IPS-NIHi7 (cell line): ENCODE measurements at regions not wholly inside any gene's neighbourhood (a gene's known extent, or its start where the extent isn't known, plus 50 kb on each side); places are given as distances from the start of the nearest gene placed in this dataset.

Experiments
- DNase-seq: peaks from one replicate; pipeline ENCODE4 v3.0.0; 2012; ENCODE audit warnings: mixed read lengths; ENCODE audit errors: extremely low spot score

DNA sequence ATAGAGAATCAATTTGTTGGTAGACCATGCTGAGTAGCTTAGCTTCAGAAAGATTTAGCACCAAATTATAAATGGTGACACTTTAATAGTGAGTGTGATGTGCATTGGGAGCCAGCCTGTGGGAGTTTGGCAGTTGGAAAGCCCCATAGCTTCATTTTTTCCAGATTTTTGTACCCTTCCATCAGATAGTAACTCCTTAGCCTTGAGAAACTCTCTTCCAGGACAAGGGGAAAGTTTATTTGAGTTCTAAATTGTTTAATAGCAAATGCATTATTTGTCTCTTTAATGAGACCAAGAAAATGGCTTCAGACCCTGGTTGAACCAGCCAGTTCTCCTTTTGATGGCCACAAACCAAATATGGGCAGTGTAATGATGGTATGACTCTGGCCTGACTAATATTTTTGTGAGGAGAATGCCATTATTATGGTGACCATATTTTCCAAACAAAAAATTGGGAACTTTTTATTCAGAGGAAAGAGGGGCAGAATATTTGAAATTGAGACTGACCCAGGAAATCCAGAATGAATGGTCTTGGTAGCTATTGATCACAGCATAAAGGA is 49.8 kb downstream of the PLCE1 start:
- DNase-seq: no peak

DNA sequence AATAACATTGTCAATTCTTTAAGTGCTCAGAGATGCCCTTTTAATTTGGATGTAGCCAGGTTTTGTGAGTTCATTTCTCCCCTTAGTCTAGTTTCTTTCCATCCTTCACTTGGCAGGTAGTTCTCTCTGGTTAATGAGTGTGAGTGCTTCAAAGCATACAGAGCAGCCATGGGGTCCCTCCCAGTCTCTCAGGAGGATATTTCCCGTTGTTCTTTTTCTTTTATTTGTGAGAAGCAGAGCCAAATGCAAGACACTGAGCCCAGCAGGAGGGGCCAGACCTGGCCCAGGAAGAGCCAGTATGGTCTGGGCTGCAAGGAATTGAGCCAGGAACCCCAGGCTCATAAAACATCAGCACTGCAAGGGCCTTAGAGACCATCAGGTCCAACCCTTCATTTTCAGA is 52.4 kb downstream of the PLCE1 start:
- peak; percentile 21 for DNase-seq

DNA sequence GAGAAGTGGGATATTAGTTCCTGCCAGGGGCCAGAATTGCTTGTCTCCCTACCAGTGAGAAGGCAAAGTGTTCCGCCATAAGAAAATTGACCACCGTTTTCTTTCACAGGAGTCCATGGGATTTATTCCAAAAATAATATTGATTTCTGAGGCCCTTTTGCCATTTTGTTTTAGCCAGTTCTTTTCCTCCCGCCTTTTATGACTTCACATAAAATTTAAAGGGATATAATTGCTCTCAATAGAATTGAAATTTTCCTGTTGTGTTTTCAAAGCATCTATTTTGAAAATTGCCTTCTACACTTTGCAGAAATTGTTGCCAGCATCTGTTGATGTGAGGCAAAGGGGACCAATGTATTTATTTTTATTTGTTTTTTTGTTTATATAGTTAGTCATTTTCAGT is 53.6 kb downstream of the PLCE1 start:
- DNase-seq: no peak

DNA sequence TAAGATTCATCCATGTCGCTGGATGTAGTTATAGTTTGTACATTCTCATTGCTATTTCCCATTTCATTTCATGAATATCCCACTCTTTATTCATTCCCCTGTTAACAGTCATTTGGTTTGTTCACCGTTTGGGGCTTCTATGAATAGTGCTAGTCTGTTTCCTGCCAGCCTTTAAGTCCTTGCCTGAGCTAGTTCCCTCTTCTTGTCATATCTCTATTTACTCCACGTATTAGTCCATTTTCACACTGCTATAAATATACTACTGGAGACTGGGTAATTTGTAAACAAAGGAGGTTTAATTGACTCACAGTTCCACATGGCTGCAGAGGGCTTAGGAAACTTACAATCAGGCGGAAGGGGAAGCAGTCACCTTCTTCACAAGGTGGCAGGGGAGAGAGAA is 56.2 kb downstream of the PLCE1 start:
- no peak for DNase-seq

DNA sequence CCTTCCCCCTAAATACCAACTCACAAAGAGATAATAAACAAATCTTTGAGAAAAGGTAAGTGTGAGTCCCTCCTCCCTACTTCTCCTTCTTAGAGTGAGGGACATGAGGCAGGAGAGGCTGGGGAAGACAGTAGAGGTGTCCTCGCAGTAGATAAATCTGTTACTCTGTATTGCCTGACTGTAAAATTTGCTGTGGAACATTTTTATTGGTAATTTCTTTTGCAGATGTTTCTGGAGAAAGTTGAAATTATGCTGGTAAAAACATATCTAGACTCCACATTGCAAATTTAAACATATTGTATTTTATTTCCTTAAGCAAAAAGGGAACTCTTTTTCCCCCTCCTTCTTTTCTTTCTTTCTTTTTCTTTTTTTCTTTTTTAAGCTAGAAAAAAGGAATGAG is 58.5 kb downstream of the PLCE1 start:
- DNase-seq: no peak

DNA sequence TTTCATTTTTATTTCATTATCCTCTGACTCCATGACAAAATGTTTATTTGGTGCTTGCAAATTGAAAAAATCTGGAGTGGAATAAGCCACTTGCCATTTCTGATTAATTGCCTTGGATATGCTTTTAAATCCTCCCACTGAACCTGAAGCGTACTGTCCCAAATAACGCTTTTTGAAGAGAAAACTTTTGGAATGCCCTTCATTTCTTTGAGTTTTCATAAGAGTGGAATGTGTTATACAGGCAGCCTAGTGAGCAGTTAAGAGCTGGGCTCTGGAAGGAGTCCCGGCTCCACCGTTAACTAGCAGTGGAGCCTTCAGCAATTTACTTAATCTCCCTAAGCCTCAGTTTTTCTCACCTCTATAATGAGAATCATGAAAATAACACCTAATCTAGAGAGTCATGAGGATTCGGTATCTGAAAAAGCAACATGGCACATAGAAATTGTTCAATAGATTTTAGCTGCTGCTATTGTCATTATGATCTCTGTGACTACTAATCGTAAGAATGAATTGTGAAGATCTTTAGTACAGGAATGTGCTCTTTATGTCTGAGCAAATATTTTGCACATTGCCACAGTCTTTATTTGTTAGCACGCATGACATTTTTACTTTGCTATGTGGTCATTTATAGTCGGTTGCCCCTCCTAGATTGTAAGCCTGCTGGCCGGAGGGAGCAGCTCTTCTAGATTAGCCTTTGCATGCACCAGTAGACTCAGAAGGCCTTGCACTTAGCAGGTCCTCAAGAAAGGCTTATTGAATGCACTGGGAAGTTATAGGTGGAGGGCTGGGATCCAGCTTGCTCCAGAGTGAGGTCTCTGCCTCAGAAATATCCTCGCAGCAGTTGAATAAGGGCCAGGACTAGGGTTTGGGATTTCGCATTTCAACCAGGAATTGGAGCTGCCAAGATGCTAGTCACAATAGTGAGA is 59.4 kb downstream of the PLCE1 start:
- DNase-seq: no peak

DNA sequence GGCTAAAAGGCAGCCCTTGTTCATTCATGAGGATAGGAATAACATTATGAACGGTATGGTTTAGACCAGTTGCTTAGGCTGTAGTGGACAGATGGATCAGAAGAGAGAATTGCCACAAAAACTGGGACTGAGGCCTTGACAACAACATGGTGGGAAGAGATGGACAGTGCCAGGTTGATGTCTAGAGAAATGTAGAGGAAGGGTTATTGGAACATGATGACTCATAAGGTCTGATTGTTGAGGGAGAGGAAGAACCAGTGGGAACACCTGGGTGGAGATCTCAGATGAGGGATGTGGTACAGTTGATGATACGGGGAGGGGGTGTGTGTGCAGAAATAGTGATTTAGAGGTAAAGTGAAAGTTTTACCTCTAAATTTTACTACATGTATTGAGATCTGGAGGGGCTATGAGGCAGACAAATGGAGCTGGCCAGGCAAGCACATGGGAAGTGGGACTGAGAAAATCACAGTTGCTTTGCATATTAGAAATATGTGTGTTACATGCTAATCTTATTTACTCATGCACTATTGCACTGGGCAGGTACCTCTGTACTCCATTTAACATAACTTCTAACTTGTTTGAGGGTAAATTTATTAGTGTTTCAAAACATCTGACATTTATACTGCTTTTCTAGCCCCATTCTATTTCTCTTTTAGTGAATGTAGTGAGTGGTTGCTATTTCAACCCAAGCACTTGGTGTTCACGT is 65.6 kb downstream of the PLCE1 start:
- DNase-seq: no peak

DNA sequence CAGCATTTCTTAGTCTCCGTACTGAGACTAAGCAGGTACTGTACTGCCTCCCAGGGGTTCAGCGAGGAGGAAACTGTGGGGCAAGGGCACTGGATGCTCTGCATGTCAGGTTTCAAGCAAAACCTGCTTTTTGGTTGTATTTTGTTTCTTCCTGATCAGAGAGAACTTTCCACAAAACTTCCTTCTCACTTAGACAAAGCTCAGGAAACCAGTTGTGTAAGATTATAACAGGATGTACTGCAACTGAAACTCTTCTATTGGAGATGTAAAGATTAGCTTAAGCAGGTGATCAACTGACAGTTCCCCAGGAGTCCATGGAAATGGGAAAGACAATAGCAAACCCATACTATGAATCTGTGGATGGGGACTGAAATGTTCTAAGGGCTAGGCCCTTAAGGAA is 67.3 kb downstream of the PLCE1 start:
- DNase-seq: no peak

DNA sequence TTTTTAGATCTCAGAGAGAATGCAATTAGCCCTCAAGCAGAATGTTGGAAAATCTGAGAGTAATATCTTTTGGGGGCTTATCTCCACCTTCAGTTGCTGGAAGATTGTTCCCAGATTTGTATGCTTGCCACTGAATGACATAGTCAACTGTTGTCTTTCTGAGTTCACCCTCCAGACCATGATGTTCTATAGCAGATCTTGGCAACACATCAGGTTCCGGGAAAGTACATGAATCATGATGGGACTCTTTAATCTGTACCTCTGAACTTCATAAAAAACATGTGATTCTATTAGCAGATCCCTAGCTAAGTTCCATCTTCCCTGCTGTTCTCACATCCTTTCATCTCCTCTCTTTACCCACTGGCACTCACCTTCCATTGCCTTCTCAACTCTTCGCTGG is 68.9 kb downstream of the PLCE1 start:
- DNase-seq: no peak

DNA sequence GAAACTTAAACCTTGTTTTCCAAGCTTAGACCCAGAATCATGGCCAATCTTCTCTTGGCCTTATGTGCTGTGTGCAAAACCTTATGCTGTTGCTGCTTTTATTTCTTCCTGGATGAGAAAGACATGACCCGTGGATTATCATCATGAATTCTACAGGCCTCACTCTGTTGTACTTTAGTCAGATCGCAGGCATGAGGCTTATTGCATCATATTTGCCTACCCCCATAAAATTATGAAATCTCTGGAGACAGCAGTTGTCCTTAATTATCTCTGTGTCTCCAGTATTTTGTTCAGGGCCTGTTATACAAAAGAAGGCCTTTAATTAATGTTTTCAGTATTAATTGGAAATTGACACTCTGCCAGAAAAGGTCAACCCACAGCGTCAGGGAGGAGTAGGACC is 71.6 kb downstream of the PLCE1 start:
- no peak for DNase-seq

DNA sequence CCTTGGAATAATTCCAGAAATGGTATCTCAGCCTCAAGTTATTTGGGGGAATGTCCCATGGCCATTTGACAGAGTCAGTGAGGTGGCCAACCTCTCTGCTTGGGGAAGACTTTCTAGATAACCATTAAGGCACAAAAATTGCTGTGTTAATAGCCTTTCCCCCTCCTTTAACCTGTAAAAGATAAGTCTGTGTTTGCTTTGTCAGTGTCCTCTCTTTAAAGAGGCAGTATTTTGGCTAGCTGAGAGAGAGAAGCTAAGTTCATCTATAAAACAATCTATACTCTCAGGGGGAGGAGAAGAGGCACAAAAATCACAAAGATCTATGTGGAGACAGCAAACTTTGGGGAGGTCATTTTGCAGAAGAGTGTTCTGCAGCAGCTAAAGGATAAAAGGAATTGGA is 72.1 kb downstream of the PLCE1 start:
- DNase-seq: no peak

DNA sequence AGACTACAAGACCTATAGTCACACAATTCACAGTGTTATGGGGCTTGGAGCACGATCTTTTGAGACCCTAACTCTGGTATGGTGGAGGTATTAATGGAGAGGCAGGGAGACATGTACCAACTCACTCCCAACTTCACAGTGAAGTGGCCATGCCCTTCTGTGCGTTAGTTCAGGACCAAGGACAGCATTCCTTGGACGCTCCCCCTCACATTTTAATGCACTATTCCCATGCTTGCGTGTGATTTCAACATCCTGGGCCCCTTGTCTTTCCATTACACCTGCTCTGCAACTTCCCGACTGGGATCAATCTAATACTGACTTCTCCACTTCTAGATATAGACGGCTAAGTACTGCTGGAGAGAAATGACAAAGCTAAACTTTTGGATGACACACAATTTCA is 72.7 kb downstream of the PLCE1 start:
- peak; percentile 73 for DNase-seq

DNA sequence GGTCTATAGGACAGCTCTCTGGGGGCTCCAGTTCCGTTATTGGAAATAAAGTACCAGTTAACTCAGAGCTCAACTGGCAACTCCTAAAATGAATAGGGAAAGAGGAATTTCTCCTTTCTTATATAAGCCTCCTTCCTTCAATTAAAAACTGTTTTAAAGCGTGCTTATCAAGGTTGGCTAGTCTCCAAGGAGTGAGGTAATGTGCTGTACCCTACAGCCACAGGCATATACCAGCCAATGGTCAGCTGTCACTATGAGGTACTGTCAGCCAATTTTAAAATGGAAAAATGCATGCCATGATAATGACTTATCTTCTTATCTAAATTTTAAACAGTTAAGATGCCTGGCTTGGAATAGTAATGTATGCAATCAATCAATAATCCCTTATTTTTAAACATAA is 76.2 kb downstream of the PLCE1 start:
- no peak for DNase-seq

DNA sequence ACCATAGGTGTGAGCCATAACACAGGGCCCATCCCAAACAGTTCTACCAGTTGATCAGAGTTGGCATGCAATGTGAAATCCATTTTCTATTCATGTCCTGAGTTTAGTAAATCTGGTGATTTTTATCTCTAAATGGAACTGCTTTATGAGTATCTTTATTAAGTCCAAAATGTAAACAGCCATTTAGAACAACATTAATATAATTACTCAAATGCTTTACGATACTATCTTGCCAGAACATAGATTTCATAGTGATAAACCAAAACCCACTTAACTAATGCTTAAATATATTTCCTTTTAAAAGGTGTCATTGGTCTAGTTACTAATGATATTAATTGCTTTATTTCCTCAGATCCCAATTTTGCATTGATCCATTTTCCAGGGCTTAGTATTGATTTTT is 80.7 kb downstream of the PLCE1 start:
- no peak for DNase-seq

DNA sequence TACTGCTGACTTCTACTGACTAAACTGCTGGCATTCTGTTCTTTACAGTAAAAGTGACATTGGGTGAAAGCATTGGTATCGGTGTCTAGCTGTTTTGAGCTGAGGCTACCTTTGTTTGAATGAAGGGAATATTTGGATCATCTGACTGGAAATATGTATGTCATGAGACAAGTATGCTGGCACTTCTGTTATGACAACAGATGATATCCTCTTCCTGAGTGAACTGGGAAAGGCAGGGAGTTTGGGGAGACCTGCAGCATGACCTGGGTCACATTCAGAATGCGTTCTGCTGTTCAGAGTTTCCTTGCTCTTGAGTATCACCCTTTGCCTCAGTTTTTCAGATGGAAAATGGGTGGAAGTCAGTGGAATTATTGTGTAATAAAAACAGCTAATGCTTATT is 81.8 kb downstream of the PLCE1 start:
- no peak for DNase-seq

DNA sequence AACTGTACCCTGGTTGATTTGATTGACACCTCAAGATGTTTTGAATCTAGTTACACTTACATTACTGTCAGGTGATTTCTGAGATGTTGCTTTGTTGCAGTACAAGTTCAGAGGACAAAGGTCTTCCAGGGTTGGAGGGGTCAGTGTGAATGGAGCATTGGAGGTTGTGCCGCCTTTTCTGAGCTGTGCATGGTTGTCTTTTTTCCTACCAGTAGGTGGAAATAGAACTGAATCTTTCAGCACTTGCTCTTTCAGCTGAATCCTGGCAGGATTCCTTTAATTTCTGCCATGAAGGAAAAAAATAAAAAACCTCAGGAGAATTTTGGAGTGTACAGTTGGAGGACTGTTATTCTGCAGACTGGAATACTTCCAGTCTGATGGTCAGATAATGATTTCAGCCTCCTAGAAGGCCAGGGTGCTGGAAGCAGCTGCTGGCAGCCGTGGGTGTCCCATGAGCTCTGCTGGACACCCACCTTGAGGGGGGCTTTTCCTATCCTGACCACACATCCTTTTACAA is 82.7 kb downstream of the PLCE1 start:
- peak; percentile 38 for DNase-seq

DNA sequence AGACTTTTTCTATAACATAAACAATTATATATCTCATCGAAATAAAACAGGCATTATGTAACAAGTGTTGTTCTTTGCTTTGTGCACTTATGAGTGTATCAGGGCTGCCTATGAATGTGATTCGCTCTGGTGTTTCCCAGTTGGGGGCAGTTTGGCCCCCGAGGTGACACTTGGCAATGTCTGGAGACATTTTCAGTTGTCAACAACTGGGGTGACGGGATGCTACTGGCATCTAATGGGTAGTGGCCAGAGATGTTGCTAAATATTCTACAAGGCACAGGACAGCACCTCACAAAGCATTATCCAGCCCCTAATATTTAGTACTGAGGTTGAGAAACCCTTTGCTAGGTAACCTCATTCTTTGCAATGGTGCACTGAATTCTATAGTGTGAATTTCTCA is 83.3 kb downstream of the PLCE1 start:
- DNase-seq: no peak

DNA sequence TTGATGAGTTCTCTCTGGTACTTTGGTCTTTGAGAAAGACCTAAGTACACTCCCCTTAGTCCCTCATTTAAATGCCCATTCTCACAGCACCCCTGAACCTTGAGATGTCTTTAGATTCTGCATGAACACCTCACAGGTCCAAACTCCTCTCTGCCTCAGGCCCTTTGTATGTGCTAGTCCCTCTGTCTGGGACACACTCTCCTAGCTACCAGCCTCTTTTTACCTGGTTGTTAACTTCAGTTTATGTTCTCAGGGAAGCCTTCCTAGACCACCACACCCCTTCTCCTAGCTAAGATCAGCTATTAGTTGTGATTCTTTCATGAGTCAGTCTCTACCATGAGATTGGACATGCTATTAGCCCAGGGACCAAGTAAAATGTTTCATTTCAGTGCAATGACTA is 86.4 kb downstream of the PLCE1 start:
- no peak for DNase-seq

DNA sequence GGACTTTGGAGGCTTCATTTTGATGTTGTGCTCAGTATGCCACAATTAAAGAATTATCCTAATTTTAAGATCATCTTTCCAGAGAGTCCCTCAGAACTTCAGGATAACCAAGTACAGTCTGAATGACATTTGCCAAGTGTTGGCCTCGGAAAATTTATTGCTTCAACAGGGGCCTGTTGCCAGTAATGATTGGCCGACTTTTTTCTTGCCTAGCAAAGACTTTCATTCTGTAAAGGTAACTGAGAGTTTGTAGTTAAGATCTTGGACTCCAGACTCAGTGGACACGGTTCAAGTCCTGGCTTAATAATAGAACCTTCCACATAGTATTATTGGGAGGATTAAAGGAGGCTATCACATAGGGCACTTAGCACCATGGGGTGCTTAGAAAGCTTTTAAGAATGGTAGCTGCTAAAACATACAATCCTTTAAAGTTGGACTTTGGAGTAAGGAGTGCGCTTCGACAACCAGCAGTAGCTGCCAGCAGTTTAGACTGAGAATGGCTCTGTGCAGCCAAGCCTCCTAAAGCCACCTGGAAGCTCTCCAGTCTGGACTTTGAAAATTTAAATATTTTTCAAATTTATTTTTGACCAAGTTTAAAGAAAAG is 90.0 kb downstream of the PLCE1 start:
- DNase-seq: no peak

DNA sequence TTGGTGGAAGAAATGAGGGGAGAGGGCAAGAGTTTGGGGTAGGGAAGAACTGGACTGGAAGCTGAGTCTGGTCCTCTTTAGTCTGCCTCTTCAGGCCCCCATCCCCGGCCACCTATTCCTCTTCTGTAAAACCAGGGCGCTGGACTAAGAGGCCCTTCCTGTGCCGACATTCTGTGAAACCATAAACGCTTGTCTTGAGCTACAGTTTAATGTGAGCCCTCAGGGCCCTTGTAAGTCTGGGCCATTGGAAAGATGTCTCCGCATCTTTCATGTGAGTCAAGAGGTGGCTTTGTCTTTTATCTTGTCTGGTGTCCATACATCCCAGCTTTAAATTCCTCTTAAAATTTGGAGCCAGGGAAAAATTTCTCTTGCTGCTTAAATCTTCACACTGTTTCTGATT is 90.6 kb downstream of the PLCE1 start:
- no peak for DNase-seq

DNA sequence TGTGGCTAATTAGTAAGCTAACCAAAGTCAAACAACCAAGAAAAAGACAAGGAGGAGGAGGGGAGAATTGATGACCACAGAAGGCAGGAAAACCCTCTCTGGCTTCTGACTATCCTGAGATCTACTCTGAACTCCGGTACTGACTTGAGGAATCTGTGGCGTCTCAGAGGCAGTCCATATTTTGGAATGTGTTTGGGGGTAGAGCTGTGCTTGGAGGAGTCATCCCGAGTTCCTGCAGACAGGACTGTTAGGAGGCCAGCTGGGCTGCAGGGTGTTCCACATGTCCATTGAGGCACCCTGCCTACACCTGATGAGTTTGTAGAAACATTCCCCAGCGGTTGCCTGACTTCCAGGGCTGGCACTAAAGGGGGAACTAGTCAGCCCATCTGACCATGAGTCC is 91.6 kb downstream of the PLCE1 start:
- DNase-seq: no peak

DNA sequence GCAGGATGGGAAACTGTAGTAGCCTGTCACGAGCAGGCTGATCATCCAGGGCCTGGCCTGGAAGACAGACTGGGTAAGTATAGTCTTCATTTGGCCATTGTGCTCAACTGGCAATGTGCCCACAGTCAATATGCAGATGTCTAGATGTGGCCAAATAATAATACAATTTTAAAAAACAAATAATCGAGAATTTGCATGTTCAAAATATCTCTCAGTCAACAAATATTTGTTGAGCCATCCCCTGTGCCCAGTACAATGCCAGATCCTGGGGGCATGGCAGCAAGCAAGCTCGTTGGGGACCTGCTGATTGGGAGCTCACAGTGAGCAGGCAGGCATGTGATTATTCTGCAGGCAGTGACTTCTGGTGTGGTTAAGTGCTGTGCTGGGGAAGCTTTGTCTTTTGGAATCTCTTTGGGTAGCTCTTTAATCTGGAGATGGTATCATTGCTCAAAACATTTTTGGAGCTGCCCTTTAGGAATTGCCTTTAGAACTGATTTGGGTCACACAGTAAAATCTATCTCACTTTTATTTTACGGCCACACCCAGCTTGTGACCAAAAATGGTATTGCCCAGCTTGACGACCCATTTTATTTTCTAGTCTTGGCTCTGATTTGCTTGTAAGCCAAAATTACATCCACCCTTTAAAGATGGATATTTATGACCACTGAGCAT is 92.2 kb downstream of the PLCE1 start:
- DNase-seq: no peak
